ENCODE measurements at regions not wholly inside any gene's neighbourhood (a gene's known extent, or its start where the extent isn't known, plus 50 kb on each side); places are given as distances from the start of the nearest gene placed in this dataset.

DNA sequence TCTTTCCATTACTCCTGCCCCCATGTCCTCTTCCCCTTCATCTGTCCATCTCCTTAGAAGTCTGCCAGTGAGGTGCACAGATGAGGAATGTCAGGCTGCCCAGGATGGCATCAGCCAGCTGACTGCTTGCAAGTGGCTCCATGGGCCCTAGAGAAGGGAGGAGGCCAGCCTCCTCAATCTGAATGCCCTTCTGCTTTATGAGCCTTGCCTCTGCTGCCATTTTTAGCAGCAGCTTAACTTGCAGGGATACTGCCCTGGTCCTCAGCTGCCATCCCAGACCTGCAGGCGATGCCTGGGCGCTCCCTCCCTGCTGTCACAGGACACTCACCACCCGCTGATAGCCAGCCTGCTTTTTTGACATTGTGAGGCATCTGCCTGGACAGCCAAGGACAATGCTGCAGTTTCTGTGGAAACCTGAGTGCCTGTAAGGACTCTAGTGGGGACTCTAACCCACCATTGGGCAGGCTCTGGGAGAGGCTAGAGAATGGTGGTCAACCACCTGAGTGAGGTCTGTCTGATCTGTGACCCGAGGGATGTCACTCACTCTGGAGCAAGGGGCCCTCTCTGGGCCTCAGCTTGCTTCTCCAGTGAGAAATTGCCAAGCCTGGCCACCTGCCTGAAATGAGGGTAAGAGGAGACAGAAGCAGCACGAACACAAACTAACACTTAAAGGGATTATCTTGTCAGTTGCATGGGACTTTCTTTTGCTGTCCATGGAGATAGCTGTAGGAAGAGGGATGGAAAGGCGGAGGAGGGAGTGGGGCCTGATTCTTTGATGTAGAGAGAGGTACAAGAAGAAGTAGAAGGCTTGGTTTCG lies 185.0 kb downstream of the MIS18A start:
- TF ChIP-seq, protein P1, sequence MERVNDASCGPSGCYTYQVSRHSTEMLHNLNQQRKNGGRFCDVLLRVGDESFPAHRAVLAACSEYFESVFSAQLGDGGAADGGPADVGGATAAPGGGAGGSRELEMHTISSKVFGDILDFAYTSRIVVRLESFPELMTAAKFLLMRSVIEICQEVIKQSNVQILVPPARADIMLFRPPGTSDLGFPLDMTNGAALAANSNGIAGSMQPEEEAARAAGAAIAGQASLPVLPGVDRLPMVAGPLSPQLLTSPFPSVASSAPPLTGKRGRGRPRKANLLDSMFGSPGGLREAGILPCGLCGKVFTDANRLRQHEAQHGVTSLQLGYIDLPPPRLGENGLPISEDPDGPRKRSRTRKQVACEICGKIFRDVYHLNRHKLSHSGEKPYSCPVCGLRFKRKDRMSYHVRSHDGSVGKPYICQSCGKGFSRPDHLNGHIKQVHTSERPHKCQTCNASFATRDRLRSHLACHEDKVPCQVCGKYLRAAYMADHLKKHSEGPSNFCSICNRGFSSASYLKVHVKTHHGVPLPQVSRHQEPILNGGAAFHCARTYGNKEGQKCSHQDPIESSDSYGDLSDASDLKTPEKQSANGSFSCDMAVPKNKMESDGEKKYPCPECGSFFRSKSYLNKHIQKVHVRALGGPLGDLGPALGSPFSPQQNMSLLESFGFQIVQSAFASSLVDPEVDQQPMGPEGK (CRISPR knock-in tag; IDR thresholded peaks at IDR 0.05; ENCODE audit: borderline replicate concordance), result no peak
- TF ChIP-seq, protein P2, sequence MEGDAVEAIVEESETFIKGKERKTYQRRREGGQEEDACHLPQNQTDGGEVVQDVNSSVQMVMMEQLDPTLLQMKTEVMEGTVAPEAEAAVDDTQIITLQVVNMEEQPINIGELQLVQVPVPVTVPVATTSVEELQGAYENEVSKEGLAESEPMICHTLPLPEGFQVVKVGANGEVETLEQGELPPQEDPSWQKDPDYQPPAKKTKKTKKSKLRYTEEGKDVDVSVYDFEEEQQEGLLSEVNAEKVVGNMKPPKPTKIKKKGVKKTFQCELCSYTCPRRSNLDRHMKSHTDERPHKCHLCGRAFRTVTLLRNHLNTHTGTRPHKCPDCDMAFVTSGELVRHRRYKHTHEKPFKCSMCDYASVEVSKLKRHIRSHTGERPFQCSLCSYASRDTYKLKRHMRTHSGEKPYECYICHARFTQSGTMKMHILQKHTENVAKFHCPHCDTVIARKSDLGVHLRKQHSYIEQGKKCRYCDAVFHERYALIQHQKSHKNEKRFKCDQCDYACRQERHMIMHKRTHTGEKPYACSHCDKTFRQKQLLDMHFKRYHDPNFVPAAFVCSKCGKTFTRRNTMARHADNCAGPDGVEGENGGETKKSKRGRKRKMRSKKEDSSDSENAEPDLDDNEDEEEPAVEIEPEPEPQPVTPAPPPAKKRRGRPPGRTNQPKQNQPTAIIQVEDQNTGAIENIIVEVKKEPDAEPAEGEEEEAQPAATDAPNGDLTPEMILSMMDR (IDR thresholded peaks at IDR 0.05 in 2 of 3, conservative IDR thresholded peaks at IDR 0.05 in 1 of 3; ENCODE audit: insufficient read depth in 2 of 3, low read depth in 1 of 3, low read length in 3 of 3), result no peak
- TF ChIP-seq, protein P3, sequence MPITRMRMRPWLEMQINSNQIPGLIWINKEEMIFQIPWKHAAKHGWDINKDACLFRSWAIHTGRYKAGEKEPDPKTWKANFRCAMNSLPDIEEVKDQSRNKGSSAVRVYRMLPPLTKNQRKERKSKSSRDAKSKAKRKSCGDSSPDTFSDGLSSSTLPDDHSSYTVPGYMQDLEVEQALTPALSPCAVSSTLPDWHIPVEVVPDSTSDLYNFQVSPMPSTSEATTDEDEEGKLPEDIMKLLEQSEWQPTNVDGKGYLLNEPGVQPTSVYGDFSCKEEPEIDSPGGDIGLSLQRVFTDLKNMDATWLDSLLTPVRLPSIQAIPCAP (CRISPR knock-in tag; IDR thresholded peaks at IDR 0.05; ENCODE audit: borderline replicate concordance), result no peak
- TF ChIP-seq CBX2 (IDR thresholded peaks at IDR 0.05; ENCODE audit: insufficient read depth, low read length, poor library complexity, severe bottlenecking), result no peak
- TF ChIP-seq ZNF354B (CRISPR knock-in tag; IDR thresholded peaks at IDR 0.05), result no peak
